SH-SY5Y (cell line): ENCODE measurements at regions not wholly inside any gene's neighbourhood (a gene's known extent, or its start where the extent isn't known, plus 50 kb on each side); places are given as distances from the start of the nearest gene placed in this dataset.

Experiments used
- GATA2 ChIP-seq: IDR thresholded peaks from 2 replicates; pipeline ENCODE4 v1.6.1; 2011; ENCODE audit warnings: mild to moderate bottlenecking, low read depth, low read length
- GATA3 ChIP-seq: IDR thresholded peaks from 2 replicates; pipeline ENCODE4 v1.6.1; 2011; ENCODE audit warnings: low read depth, mild to moderate bottlenecking, low read length, moderate library complexity

DNA sequence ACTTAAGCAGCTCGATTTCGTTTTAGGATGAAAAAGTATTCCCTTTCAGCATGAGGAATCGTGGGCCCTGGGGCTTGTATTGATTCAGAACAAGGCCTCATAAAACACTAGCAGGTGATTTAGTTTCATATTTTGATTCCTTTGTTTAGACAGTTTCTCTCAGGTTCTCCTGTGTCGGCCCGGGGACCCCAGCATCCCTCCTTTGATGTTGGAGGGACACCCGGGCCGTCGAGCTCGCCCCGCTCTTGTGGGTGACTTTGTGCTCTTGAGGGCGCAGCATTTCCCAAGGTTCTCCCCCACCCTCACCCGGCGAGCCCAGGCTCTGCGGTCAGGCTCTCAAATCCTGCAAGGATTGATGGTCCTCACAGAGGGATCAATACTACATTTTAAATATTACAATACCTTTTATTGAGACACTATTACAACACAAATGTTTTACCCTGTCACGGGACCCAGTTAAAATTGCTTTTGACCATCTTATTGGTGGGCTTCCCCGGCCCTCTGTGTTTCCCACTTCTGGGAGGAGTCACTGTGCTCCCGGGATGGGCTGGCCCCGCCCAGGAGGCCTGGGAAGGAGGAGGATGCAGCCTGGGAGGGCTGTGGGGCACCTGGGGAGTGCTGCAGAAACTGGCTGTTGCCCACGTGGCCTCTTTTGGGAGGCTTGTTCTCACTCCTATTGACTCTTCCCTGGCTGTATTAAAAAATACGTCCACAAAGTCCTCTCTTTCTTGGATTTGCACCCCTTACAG is 222.6 kb downstream of the INSIG2 start:
- TF ChIP-seq GATA2 (no peak), GATA3 (no peak)
